ENCODE measurements at regions not wholly inside any gene's neighbourhood (a gene's known extent, or its start where the extent isn't known, plus 50 kb on each side); places are given as distances from the start of the nearest gene placed in this dataset.

DNA sequence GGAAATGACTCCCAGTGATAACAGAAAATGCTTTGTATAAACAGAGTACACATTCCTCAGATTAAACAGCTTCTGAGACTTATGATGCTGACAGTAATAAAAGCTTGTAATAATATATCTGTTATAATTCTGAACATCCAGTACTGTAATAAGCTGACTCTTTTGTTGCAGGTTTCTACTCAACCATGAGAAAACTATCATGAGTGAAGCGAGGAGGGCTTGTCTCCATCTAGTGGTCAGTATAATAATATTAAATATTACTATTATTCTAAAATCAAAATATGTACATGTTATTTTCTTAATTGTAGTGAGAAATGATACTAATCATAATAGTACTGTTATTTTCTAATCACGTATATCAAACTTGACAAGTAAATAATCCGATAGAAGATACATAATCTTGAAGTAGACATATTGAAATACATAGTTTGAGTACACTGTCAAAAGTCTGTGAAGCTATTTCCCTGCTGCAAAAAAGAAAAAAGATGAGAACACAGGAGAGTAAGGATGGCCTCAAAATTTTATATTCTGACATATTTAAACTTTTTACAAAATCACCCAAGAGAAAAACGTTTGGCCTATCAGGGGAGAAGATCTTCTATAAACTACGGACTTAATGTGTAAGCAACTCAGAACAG lies 183.1 kb downstream of the MOXD1 start:
- TF ChIP-seq POLR2A (IDR thresholded peaks at IDR 0.05) (no peak), CTCF (IDR thresholded peaks at IDR 0.05) (peak in 3 of 7 experiments; percentile 15 to 51 (median 43))

All from stomach (tissue), 4 donors.